WI38 (cell line): ENCODE measurements at regions not wholly inside any gene's neighbourhood (a gene's known extent, or its start where the extent isn't known, plus 50 kb on each side); places are given as distances from the start of the nearest gene placed in this dataset.

Experiments
- H3K4me3 ChIP-seq: 2 replicates; pipeline ENCODE4 v1.5.1; 2011; ENCODE audit warnings: low read depth, mild to moderate bottlenecking, control low read depth, low read length
- CTCF ChIP-seq: IDR thresholded peaks from 2 replicates; pipeline ENCODE4 v1.5.1; 2012; ENCODE audit warnings: low read depth, mild to moderate bottlenecking, control low read depth, low read length

GRCh38 chr21:24628536-24628935, 978.7 kb downstream of the MRPL39 start:
- TF ChIP-seq CTCF: no peak
- no peak overlapping the region for H3K4me3 ChIP-seq

GRCh38 chr21:24628046-24628445, 979.2 kb downstream of the MRPL39 start:
- no peak overlapping the region for H3K4me3 ChIP-seq
- TF ChIP-seq CTCF: no peak

DNA sequence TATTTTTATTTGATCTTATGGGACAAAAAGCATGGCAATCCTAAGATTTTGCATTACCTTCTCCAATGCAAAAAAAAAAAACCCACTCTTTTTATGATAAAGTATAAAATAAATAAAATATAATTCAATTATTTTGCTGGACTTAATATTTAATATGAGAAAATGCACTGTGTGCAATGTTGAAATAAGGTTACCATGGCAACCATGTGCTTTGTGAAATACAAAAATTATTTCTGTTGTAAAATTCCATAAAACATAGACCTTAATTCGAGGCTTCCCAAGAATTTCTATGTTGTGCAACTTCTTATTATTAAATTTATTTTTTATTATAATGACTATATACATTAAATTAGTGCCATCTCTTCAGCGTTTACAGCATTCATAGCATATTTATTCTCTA, 989.5 kb downstream of the MRPL39 start:
- H3K4me3 ChIP-seq: no peak overlapping the region
- TF ChIP-seq CTCF: no peak

DNA sequence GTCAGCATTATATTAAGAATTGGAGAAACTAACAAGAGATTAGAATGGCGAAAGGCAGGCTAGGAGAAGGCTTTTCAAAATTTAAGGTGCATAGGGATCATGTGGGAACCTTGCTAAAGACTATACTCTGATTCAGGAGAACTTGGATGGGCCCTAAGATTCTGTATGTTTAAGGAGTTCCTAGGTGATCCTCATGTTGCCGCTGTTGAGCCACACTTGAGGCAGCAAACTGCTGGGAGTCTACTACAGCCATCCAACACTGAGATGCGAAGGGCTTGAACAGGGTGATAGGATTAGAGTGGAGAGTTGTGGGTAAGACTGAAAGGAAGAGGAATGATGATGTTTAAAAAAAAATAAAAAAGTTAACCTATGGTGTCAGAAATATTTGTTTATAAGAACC, 1013.2 kb downstream of the MRPL39 start:
- no peak for TF ChIP-seq CTCF
- no peak overlapping the region for H3K4me3 ChIP-seq

- H3K4me3 ChIP-seq: no peak overlapping the region
- TF ChIP-seq CTCF: no peak
These were observed 1017.0 kb downstream of the MRPL39 start for GRCh38 chr21:24590261-24590660.

GRCh38 chr21:24583473-24583872, 1023.8 kb downstream of the MRPL39 start:
- H3K4me3 ChIP-seq: no peak overlapping the region
- TF ChIP-seq CTCF: no peak

- no peak overlapping the region for H3K4me3 ChIP-seq
- no peak for TF ChIP-seq CTCF
These were observed 1030.0 kb downstream of the MRPL39 start for GRCh38 chr21:24577301-24577700.
